ENCODE measurements at regions not wholly inside any gene's neighbourhood (a gene's known extent, or its start where the extent isn't known, plus 50 kb on each side); places are given as distances from the start of the nearest gene placed in this dataset.
A peak's percentile ranks its signal among the peaks of the same experiment; 100 is the strongest.

- no peak for DNase-seq
Observed at GRCh38 chr6:139496654-139497344, 122.4 kb upstream of the CITED2 start.

GRCh38 chr6:139494376-139494990, 120.0 kb upstream of the CITED2 start:
- DNase-seq, result no peak

GRCh38 chr6:139490482-139490881, 116.0 kb upstream of the CITED2 start:
- no peak for DNase-seq

GRCh38 chr6:139486476-139486799, 112.0 kb upstream of the CITED2 start:
- DNase-seq, result no peak

- no peak for DNase-seq
Observed at GRCh38 chr6:139485742-139486475, 111.5 kb upstream of the CITED2 start.

- no peak for DNase-seq
Observed at GRCh38 chr6:139485185-139485584, 110.7 kb upstream of the CITED2 start.

GRCh38 chr6:139483079-139483478, 108.6 kb upstream of the CITED2 start:
- no peak for DNase-seq

GRCh38 chr6:139482287-139482686, 107.8 kb upstream of the CITED2 start:
- DNase-seq, result no peak

- DNase-seq, result no peak
Observed at GRCh38 chr6:139480356-139481165, 106.1 kb upstream of the CITED2 start.

- DNase-seq, result no peak
Observed at GRCh38 chr6:139479433-139480222, 105.2 kb upstream of the CITED2 start.

- DNase-seq, result no peak
Observed at GRCh38 chr6:139475646-139476045, 101.2 kb upstream of the CITED2 start.

- no peak for DNase-seq
Observed at GRCh38 chr6:139475241-139475640, 100.8 kb upstream of the CITED2 start.

GRCh38 chr6:139474145-139475108, 100.0 kb upstream of the CITED2 start:
- peak; percentile 61 for DNase-seq

- no peak for DNase-seq
Observed at GRCh38 chr6:139473731-139474130, 99.3 kb upstream of the CITED2 start.

- DNase-seq, result peak; percentile 64
Observed at GRCh38 chr6:139473231-139473701, 98.8 kb upstream of the CITED2 start.

- DNase-seq, result no peak
Observed at GRCh38 chr6:139472351-139473015, 98.0 kb upstream of the CITED2 start.

- DNase-seq, result no peak
Observed at GRCh38 chr6:139470997-139471396, 96.5 kb upstream of the CITED2 start.

GRCh38 chr6:139468178-139468819, 93.9 kb upstream of the CITED2 start:
- no peak for DNase-seq

- DNase-seq, result no peak
Observed at GRCh38 chr6:139457476-139457875, 83.0 kb upstream of the CITED2 start.

Data from right forelimb (tissue), 1 donor.